Left lung (tissue), 4 donors: ENCODE measurements at regions not wholly inside any gene's neighbourhood (a gene's known extent, or its start where the extent isn't known, plus 50 kb on each side); places are given as distances from the start of the nearest gene placed in this dataset.

Experiments used
- ATAC-seq: fragments of 200-7000 bp; cut with Tn5 transposase; one replicate; pipeline ENCODE4 v1.9.1; 2020; ENCODE audit warnings: moderate library complexity
- DNase-seq, 4 donors: peaks; one replicate each; pipeline ENCODE4 v3.0.0-alpha.2; 2013 to 2020
- H3K27ac ChIP-seq, 2 donors: fragments of 200-600 bp; sonication (generic) in 1 of 2; one replicate each; pipeline versions ENCODE4 v1.5.0 to v1.8.0; 2020 to 2021
- H3K27me3 ChIP-seq, 2 donors: fragments of 200-600 bp; sonication (generic) in 1 of 2; one replicate each; pipeline versions ENCODE4 v1.5.0 to v1.8.0; 2020 to 2021
- H3K36me3 ChIP-seq, 2 donors: fragments of 200-600 bp; sonication (generic) in 1 of 2; one replicate each; pipeline versions ENCODE4 v1.5.0 to v1.8.0; 2020 to 2021
- H3K4me1 ChIP-seq, 2 donors: fragments of 200-600 bp; one replicate each; pipeline ENCODE4 v1.8.0; 2021
- H3K4me3 ChIP-seq, 2 donors: fragments of 200-600 bp; sonication (generic) in 1 of 2; one replicate each; pipeline versions ENCODE4 v1.5.0 to v1.8.0; 2020 to 2021; ENCODE audit warnings: mild to moderate bottlenecking in 1 of 2
- H3K9me3 ChIP-seq, 2 donors: fragments of 200-600 bp; sonication (generic) in 1 of 2; one replicate each; pipeline versions ENCODE4 v1.5.0 to v1.8.0; 2020 to 2021
- CTCF ChIP-seq, 2 donors: fragments of 200-600 bp; sonication (generic) in 1 of 2; IDR thresholded peaks; one replicate each; pipeline versions ENCODE4 v1.5.0 to v1.8.0; 2021; ENCODE audit warnings: antibody characterized with exemption in 2 of 2
- intact Hi-C, 2 donors: fragments of 100-400 bp; cut with DNase I; formaldehyde crosslinking; loops; one replicate each; pipeline versions ENCODE4 v1.11.2 to v1.14.2; 2022
- donor health status: DM: no; HTN: yes; CAD: no.
- donor health status: DM: no; HTN: no; CAD: no.

- ATAC-seq (no peak), DNase-seq (no peak)
- Histone ChIP-seq H3K36me3 (no peaks in the 10 kb centered on the region), H3K27ac (no peak overlapping the region), H3K27me3 (no peaks in the 10 kb centered on the region), H3K4me1 (no peaks in the 10 kb centered on the region), H3K9me3 (no peaks in the 10 kb centered on the region), H3K4me3 (no peak overlapping the region)
- intact Hi-C loops = no loop called here
- no peak for TF ChIP-seq CTCF (IDR thresholded peaks at IDR 0.05)
These were observed 593.8 kb downstream of the USP25 start for GRCh38 chr21:16323596-16323995.

GRCh38 chr21:16324630-16325029, 594.8 kb downstream of the USP25 start:
- no peak for TF ChIP-seq CTCF (IDR thresholded peaks at IDR 0.05)
- no peak overlapping the region for H3K27ac ChIP-seq
- intact Hi-C loops = no loop called here

GRCh38 chr21:16330082-16330907, 600.5 kb downstream of the USP25 start:
- no peaks in the 10 kb centered on the region for H3K9me3 ChIP-seq
- no peak overlapping the region for H3K4me3 ChIP-seq
- DNase-seq (peak in 2 of 4 donors; percentile 65 to 81), ATAC-seq (peak; percentile 98)
- no peaks in the 10 kb centered on the region for H3K4me1 ChIP-seq
- intact Hi-C loops = loop anchor here in 1 of 2 donors (5.0 kb wide), 1 partner anchor 243 kb away; no protein-coding TSS in a partner anchor
- no peak overlapping the region for H3K27ac ChIP-seq
- no peaks in the 10 kb centered on the region for H3K36me3 ChIP-seq
- H3K27me3 ChIP-seq = no peaks in the 10 kb centered on the region
- peak; percentile 63 to 65 for TF ChIP-seq CTCF (IDR thresholded peaks at IDR 0.05)

More at GRCh38 chr21:16324630-16325029, 594.8 kb downstream of the USP25 start:
- no peaks in the 10 kb centered on the region for H3K9me3 ChIP-seq
- no peak for ATAC-seq
- no peak for DNase-seq
- no peak overlapping the region for H3K4me3 ChIP-seq
- H3K4me1 ChIP-seq = no peaks in the 10 kb centered on the region
- no peaks in the 10 kb centered on the region for H3K27me3 ChIP-seq
- no peaks in the 10 kb centered on the region for H3K36me3 ChIP-seq

GRCh38 chr21:16330908-16331268, 601.1 kb downstream of the USP25 start:
- ATAC-seq (no peak), DNase-seq (no peak)
- no peak for TF ChIP-seq CTCF (IDR thresholded peaks at IDR 0.05)
- Histone ChIP-seq H3K36me3 (no peaks in the 10 kb centered on the region), H3K4me3 (no peak overlapping the region), H3K27ac (no peak overlapping the region), H3K9me3 (no peaks in the 10 kb centered on the region), H3K4me1 (no peaks in the 10 kb centered on the region), H3K27me3 (no peaks in the 10 kb centered on the region)
- intact Hi-C loops = loop anchor here in 1 of 2 donors (5.0 kb wide), 1 partner anchor 244 kb away; no protein-coding TSS in a partner anchor

GRCh38 chr21:16337266-16337665, 607.5 kb downstream of the USP25 start:
- no peaks in the 10 kb centered on the region for H3K27me3 ChIP-seq
- DNase-seq (no peak), ATAC-seq (no peak)
- H3K4me1 ChIP-seq = no peaks in the 10 kb centered on the region
- no peaks in the 10 kb centered on the region for H3K9me3 ChIP-seq
- TF ChIP-seq CTCF (IDR thresholded peaks at IDR 0.05) = no peak
- no peaks in the 10 kb centered on the region for H3K36me3 ChIP-seq
- H3K27ac ChIP-seq = no peak overlapping the region
- no peak overlapping the region for H3K4me3 ChIP-seq
- intact Hi-C loops = no loop called here
